ENCODE measurements at regions not wholly inside any gene's neighbourhood (a gene's known extent, or its start where the extent isn't known, plus 50 kb on each side); places are given as distances from the start of the nearest gene placed in this dataset.

DNA sequence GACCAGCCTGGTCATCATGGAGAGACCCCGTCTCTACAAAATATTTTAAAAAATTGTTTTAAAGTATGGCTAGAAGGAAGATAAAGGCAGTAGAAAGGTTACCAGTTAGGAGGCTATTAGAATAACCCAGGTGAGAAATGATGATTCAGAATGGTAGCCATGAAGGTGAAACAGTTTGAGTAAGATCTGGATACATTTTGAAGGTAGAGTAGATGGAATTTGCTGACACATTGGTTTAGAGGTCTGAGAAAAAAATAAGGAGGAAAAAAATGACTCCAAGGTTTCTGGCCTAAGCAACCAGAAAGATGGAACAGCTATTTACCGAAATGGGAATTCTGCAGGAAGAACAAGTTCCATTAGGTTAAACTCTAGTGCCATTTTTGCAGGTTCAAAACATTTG lies 167.9 kb upstream of the TAB2 start:
- no peak for DNase-seq (ENCODE audit: low spot score)

DNA sequence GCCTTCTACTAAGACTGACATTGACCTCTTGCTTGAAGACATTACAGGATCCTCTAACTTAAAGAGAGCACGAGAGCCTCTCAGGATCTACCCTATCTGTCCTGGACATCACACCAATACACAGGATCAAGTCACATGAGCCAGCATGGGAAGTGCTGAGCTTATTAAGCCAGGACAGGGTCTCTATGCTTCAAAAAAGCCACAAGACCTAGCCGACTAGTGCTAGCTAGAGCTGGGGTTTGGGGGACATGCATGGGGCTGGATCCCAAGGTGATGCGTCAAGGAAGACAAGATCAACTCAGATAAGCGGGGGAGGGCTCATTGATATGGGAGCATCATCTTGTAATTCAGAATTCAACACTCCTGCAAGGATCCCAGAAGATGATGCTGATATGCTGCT lies 167.2 kb upstream of the TAB2 start:
- DNase-seq (ENCODE audit: low spot score): no peak

DNA sequence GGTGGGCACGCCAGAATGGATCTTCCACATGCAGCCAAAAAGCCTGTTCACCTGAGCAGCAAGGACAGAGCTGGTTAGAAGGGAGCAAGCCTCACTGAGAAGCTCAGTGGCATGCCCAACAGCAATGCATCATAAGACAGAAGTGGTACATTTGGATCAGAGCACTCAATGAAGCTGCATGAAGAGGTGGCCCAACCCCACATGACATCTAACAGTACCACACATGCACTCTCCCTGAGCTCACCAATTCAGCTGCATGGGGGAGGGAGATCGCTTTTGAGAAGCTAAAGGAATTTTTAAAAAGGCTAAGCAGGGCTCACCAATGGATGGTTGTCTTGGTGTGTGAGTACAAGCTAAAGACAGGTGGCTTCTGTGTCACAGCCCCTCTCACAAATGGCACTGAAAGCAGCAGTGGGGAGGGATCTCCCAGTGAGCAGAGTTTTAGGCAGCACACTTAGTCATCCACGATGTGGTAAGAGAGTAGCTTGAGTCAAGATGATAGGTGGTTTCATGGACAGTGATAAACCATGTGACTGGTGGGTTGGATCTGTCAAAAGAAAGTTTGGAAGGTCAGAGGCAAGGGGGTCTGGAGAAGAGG lies 166.6 kb upstream of the TAB2 start:
- DNase-seq (ENCODE audit: low spot score): no peak

DNA sequence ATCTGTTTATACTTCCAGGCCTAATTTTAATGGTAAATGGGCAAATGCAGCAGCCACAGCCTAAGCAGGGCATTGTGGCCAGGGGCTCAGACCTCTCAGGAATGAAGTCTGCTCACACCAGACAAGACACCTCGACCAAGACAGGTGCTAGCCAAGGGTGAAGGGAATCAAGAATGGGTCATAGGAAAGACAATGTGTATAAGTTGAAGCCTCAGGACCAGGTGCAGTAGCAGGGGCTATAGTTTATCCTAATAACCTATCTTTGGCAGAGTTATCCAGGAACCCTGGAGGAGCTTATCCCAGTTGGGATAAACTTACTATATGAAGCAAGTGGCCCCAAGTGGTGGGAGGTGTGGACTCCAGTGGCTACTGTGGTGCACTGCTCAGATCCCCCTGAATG lies 165.0 kb upstream of the TAB2 start:
- no peak for DNase-seq (ENCODE audit: low spot score)

DNA sequence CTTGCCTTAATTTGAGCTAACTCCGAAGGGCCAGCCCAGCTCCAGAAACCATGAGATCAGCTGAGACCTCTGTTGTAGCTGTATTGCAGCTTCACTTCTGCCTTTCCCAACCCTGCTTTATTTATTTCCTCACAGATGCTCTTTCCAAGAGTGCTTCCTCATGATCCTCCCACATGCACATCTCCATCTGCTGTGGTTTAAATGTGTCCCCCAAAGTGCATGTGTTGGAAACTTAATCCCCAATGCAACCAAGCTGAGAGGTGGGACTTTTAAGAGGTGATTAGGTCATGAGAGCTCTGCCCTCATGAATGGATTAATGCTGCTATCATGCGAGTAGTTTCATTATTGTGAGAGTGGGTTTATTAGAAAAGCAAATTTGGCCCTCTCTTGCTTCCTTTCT lies 164.4 kb upstream of the TAB2 start:
- no peak for DNase-seq (ENCODE audit: low spot score)

DNA sequence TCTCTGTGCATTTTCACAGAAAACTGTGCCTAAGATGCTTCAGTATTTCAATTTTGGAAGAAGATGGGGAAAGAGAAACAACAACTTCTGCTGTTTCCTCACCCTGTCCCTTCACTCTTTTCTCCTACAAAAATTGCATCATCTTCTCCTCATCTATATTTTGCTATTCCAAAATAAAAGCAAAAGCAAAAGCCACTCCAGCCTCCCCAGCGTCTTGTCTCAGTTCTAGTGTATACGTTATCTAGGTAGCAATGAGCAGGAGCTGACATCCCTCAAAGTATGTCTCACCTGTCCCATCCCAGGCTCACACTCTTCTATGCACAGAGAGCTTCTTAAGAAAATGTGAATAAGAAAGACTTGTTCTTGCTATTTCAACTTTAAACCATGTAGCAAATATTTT lies 163.8 kb upstream of the TAB2 start:
- no peak for DNase-seq (ENCODE audit: low spot score)

DNA sequence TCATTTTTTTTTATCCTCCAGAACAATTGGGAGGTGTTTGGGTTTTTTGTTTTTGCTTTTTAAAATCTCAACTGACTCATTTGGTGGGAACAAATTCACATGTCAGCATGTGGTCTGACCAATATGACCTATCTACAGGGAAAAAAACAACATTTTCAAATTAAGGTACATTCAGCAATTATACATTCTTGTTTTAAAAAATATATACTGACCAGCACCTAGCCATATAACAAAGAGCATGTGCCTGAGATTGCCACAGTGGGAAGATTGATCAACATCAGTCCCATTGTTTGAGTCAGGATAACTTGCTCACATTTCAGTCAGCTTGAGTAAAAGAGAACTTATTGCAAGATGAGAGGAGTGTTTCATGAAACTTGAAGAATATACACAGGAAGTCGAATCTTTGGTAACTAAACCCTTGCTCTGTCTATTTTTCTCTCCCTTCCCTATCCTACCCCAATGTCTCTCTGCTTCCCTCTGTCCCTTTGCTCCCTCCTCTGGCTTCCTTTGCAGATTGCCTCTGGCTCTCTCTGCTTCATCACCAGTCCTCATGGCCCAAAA lies 163.2 kb upstream of the TAB2 start:
- no peak for DNase-seq (ENCODE audit: low spot score)

DNA sequence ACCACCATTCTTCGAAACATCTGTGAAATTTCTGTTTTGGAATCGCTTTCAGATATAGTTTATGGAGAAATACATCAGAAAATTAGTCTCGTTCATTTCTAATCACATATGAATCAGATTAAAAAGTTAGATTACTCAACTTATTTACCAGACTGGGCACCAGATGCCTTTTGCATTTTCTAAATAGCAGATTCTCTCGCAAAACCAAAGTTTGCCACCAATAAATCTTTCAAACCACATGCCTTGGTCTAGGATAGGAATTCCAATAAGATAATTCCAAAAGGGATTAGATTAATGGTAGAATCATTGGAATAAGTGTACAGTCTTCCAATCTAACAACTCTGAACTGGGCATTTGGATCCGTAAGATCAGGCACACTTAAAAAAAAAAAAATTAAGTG lies 160.4 kb upstream of the TAB2 start:
- no peak for DNase-seq (ENCODE audit: low spot score)

DNA sequence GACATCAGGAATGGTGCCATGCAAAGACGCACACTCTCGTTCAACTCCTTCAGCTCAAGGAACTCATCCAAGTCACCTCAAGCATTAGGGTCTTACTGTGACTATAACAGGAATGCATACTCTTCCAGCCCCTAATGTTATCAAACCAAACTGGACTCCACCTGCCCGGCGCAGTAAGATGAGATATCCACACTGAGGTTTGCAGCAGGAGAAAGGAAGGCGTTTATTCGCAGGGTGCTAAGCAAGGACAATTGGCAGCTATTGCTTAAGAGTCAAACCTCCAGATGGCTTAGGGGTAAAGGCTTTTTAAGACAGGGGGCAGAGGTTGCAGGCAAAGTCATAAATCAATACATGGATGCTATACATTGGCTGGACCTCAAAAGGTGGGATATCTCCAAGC lies 159.4 kb upstream of the TAB2 start:
- no peak for DNase-seq (ENCODE audit: low spot score)

DNA sequence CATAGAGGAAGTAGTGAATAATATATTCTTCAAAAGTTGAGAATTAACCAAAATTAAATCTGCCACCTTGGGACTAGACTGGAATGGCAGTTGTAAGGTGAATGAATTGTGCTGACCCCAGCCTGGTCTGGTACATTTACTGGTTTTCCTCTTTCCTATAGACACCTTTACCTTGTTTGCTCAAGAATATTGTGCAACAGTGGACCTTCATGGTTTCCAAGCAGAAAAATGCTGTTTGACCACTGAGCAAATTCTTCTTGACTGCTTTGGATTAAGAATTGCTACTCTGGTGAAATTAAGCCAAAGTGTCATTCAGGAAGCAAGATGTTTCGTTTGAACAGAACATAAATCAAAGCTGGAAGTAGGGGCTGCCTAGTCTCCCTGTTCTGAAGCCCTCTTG lies 156.6 kb upstream of the TAB2 start:
- DNase-seq (ENCODE audit: low spot score): no peak

DNA sequence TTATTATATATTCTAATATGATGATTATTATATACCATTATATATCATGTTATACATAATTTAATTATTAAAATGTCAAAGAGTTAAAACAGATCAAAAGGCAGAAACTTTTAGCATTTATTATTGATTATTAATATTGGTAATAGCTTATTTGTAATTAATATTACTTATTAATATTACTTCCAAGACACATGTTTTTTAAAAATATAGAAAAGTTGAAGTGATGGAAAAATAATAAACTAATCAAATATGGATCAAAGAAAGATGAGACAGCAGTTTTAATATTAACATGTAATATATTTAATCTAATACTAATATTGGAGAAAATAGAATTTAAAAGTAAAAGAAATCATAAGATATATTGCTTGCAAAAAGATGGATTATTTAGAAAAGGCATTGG lies 154.6 kb upstream of the TAB2 start:
- DNase-seq (ENCODE audit: low spot score): no peak

DNA sequence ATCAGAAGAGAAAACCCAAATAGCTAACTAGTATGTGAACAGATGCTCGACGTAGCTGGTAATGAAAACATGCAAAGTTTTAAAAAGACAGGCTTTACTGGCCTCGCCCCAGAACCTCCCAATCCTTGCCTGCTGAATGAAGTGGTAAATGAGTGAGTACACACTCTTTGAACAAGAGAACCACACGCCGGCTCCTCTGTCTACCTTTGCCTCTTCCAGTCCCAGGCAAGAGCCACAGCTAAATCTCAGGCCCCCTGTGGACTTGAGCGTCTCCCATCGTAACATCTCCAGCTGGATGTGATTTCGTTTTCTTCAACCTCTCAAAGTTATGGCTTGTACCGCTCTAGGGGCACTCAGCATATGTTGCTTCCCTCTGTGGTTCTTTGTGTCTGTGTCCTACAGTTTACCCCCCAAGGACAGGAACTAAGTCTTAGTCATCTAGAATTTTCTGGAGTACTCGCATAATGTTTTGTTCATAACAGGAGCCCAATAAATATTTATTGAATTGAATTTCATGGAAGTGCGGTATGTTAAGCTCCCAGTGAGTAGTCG lies 153.2 kb upstream of the TAB2 start:
- DNase-seq (ENCODE audit: low spot score): no peak

DNA sequence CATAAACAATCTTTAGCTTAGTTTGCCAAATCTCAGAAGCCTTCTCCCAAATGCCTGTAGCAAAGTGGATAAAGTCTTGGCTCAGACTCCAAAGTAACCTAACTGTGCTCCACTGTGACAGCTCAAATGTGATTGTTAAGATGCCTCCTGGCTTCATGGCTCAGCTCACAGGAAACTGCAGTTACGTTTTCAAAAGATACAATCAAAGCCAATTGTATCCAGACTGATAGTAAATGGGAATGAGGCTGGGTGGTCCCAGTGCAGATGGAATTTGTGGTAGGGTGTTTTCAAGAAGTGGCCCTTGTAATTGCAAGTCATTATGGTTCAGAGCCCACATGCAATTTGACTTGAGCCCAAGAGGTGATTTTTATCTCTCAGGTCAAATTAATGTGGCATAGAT lies 151.2 kb upstream of the TAB2 start:
- no peak for DNase-seq (ENCODE audit: low spot score)

DNA sequence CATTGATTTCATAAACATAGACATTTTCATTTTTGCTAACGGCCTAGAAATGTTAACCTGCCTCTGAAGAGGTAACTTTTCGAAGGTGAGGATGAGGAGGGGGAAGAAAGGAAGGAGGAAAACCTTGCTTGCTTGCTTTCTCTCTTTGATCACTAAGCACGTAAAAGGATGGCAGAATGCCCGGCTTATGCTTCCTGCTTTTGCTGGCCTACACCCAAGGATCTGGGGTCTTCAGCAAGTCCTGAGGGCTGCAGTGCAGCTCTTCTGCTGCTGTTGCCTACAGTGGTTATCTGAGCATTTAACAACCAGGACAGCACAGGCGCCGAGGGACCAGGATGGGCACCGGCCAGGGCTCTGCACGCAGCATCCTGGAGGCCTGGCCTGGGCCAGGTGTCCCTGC lies 150.8 kb upstream of the TAB2 start:
- no peak for DNase-seq (ENCODE audit: low spot score)

DNA sequence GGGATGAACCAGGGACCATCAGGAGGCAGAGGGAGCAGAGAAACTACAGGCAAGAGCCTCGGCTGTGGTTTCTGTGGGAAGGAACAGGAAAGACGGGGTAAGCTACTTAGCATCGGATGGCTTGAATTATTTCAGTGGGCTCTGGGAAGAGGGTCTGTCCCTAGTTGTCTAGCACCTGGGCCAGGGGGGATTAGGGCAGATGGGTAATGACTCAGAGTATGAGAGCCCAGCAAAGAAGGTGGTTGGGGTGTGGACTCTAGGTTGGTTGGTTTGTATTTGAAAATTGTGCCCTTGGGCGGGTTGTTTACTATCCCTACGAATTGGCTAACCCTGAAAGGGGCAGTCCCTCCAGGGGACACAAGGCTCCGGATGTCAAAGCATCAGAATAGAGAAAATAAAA lies 148.5 kb upstream of the TAB2 start:
- DNase-seq (ENCODE audit: low spot score): no peak

DNA sequence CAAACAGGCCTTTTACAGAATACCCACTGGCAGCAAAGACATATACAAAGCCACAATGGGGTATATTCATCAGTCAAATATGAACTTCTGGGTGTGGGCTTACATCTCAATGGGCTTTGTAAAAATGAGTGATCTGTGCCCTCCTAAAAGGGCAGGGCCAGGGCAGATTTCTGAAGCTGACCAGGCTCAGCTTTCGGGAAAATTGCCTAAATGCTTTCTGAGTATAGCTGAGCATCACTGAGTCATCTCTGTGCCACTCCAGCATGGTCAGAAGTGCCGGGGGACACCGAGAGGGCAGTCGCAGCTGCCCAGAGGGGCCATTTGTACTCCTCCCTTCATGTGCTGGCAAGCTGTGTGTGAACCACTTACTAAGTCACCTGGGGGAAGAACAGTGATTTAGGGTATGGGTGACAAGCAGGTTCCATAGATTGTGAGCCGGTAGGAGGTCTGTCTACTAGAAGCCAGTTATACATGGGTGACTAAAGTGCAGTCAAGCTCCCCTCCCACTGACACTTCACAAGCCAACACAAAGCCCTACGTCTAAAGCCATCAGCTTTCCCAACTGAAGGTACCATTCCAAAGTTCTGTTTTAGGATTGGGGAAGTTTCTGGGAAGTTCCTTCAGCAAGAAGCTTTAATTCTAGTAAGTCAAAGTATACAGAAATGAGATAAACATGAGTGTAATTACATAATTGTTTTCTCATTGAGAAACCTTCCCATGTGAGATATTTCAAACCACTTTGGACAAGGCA lies 147.6 kb upstream of the TAB2 start:
- DNase-seq (ENCODE audit: low spot score): no peak

DNA sequence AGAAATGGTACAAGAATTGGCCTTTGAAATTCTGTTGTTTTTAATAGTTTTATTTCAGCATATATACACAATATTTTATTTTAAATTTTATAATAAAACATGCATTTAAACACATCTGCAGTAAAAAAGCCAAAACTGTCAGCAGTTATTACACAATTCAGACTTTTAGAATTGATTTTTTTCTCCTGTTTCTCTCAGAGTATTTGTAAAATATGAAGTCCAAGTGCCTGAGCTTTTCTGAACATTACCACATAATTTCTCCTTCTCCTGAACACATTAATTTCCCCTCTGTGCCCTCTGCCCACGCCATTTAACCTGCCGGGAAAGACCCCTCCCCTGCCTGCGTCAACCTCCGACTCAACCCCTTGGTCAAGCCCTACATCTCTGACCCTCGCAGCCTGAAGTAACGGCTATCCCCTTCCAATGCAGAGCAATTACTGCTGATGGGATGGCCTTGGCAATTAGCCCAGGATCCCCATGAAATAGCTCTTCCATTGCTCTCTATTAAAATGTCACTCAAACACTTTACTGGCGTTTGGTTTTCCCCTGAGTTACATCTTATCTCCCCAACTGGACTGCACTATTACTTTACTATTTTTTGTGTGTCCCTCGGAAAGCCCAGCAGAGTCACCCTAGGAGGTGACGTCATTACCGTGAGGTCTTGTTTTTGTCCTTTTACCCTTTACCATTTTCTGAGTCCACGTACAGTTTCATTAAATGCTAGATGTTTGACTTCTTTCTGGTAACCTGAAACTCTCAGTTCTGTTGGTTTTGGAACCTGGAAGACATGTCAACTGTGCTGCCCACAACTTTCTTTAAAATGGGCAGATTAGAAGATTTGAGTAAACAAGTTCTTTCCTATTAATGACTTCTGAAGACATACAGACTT lies 146.7 kb upstream of the TAB2 start:
- DNase-seq (ENCODE audit: low spot score): no peak

DNA sequence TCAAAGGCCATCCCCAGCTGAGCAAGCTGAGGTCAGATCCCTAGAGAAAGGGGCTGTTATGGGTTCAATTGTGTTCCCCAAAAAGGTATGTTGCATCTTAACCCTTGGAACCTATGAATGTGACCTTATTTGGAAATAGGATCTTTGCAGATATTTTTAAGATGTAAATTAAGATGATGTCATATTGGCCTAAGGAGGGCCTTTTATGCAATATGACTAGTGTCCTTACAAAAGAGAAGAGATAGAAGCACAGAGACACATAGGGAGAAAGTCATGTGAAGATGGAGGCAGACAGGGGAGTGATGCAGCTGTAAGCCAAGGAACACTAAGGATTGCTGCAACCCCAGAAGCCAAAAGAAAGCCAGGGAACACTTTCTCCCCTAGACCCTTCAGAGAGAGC lies 144.3 kb upstream of the TAB2 start:
- DNase-seq (ENCODE audit: low spot score): no peak

DNA sequence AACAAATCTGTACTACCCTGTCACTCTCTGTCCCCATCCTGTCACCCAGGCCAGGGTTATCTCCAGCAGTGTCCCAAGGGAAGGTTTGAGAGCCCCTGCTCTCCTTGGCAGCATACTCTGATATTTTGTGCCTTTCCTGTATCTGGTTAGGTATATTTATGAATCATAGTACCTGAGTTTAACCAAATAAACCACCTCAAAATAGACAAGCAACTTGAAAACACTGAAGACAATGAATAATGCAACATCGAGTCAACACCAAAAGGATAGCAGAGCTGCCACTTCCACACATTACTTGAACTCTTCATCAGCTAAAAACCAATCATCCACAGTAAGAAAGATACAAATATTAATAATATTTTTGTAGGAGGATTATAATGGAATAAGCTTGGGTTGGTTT lies 142.6 kb upstream of the TAB2 start:
- no peak for DNase-seq (ENCODE audit: low spot score)

DNA sequence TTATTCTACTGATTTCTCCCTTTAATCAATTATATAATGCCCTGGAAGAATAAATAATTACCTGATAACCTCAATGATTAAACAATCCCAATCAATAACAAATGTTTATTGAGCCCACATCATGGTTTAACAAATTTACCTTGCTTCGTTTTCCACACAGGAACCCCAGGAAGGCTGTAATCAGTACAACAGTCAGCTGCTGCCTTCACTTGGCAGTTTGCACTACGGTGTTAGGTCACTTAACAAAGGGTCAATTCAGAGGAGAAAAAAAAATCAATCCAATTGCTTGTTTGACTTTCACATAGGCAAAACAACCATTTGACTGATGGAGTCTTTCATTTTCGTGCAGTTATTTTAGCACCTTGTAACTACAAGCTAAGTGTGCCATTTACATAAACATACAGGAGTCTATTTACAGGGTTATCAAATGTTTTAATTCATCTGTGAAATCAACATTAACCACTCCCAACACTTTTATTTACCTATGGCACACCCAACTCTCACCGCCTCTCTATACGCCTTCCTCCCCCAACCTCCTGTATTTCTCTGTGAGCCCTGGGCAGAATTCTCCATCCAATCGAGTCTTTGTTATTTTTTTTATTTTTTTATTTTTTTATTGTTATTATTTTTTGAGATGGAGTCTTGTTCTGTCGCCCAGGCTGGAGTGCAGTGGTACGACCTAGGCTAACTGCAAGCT lies 140.4 kb upstream of the TAB2 start:
- no peak for DNase-seq (ENCODE audit: low spot score)

DNA sequence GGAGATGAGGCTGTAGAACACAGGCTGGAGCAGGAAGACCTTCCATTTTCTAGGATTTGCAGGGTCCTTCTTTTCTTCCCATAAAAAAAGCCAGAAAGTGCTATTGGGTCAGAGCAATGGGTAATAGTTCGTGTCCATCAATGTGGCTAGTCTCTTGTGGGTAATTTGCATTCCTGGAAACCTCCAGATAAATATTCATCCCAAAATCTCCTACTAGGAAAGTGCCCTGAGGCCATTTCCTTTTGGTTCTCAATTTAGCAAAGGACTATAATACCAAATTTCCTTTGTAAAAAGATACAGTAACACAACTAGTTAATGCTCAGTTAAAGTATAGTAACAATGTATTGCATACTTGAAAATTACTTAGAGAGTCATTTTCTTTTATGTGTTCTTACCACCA lies 138.1 kb upstream of the TAB2 start:
- DNase-seq (ENCODE audit: low spot score): no peak

DNA sequence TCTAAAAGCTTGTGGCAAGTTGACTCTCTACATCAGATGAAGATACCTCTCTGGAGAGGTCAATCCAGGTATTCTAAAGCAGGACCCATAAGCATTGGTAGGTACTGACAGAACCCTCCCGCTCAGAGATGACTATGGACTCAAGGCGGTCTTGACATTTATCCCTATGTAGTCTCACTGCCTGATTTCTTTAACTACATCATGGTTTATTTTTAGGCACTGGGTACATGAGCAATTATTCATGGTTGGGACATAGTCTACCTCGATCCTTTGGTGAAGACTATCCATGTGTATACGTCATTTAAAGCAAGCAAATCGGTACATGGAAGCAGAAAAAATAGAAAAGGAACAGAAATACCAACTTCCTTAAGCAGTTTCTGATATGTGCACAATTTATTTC lies 136.2 kb upstream of the TAB2 start:
- DNase-seq (ENCODE audit: low spot score): no peak
